ENCODE measurements at regions not wholly inside any gene's neighbourhood (a gene's known extent, or its start where the extent isn't known, plus 50 kb on each side); places are given as distances from the start of the nearest gene placed in this dataset.

GRCh38 chr2:156038021-156038420, 294.5 kb downstream of the NR4A2 start:
- H3K27ac Mint-ChIP-seq, result no peak overlapping the region
- no peak overlapping the region for H3K9ac ChIP-seq (ENCODE audit: extremely low read depth, low read length, poor library complexity, severe bottlenecking)
- peaks cover 1% of the 10 kb centered on the region for H3K9me3 Mint-ChIP-seq
- H3K27me3 Mint-ChIP-seq (ENCODE audit: insufficient read depth), result no peaks in the 10 kb centered on the region
- no peaks in the 10 kb centered on the region for H3K36me3 Mint-ChIP-seq (ENCODE audit: low read depth)
- H3K4me3 Mint-ChIP-seq, result no peak overlapping the region
- DNase-seq, result no peak
- no peaks in the 10 kb centered on the region for H3K4me1 ChIP-seq (ENCODE audit: control insufficient read depth, insufficient read depth, low read length)
- TF ChIP-seq, protein P1, sequence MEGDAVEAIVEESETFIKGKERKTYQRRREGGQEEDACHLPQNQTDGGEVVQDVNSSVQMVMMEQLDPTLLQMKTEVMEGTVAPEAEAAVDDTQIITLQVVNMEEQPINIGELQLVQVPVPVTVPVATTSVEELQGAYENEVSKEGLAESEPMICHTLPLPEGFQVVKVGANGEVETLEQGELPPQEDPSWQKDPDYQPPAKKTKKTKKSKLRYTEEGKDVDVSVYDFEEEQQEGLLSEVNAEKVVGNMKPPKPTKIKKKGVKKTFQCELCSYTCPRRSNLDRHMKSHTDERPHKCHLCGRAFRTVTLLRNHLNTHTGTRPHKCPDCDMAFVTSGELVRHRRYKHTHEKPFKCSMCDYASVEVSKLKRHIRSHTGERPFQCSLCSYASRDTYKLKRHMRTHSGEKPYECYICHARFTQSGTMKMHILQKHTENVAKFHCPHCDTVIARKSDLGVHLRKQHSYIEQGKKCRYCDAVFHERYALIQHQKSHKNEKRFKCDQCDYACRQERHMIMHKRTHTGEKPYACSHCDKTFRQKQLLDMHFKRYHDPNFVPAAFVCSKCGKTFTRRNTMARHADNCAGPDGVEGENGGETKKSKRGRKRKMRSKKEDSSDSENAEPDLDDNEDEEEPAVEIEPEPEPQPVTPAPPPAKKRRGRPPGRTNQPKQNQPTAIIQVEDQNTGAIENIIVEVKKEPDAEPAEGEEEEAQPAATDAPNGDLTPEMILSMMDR (conservative IDR thresholded peaks at IDR 0.05), result no peak
- no peak overlapping the region for H3K4me3 ChIP-seq (ENCODE audit: low read length)
- no peaks in the 10 kb centered on the region for H3K36me3 ChIP-seq (ENCODE audit: control insufficient read depth, insufficient read depth, low read length)
- H3K27me3 ChIP-seq (ENCODE audit: control insufficient read depth, insufficient read depth, low read length, poor library complexity, severe bottlenecking), result no peaks in the 10 kb centered on the region
- no peaks in the 10 kb centered on the region for H3K4me1 Mint-ChIP-seq
- no peaks in the 10 kb centered on the region for H3K9me3 ChIP-seq (ENCODE audit: control insufficient read depth, low read length)
- no peak overlapping the region for H3K27ac ChIP-seq (ENCODE audit: low read depth, low read length)
- 95 to 100% methylated on average over 1 of the region's 1 CpG for WGBS, 2 experiments (ENCODE audit: insufficient coverage in 1 of 2, insufficient read length in 1 of 2)

GRCh38 chr2:156037482-156037881, 295.0 kb downstream of the NR4A2 start:
- WGBS, 2 experiments (ENCODE audit: insufficient coverage in 1 of 2, insufficient read length in 1 of 2), result 87% methylated on average over 1 of the region's 1 CpG; no CpG with 5 or more reads in 1 of the 2 experiments
- Mint-ChIP-seq H3K27ac (no peak overlapping the region), H3K4me3 (no peak overlapping the region), H3K4me1 (no peaks in the 10 kb centered on the region), H3K36me3 (ENCODE audit: low read depth) (no peaks in the 10 kb centered on the region), H3K27me3 (ENCODE audit: insufficient read depth) (no peaks in the 10 kb centered on the region), H3K9me3 (peaks cover 1% of the 10 kb centered on the region)
- H3K9me3 ChIP-seq (ENCODE audit: control insufficient read depth, low read length), result no peaks in the 10 kb centered on the region
- no peaks in the 10 kb centered on the region for H3K4me1 ChIP-seq (ENCODE audit: control insufficient read depth, insufficient read depth, low read length)
- no peak overlapping the region for H3K9ac ChIP-seq (ENCODE audit: extremely low read depth, low read length, poor library complexity, severe bottlenecking)
- DNase-seq, result no peak
- no peak overlapping the region for H3K4me3 ChIP-seq (ENCODE audit: low read length)
- no peaks in the 10 kb centered on the region for H3K27me3 ChIP-seq (ENCODE audit: control insufficient read depth, insufficient read depth, low read length, poor library complexity, severe bottlenecking)
- TF ChIP-seq, protein P1 (conservative IDR thresholded peaks at IDR 0.05), result no peak
- no peaks in the 10 kb centered on the region for H3K36me3 ChIP-seq (ENCODE audit: control insufficient read depth, insufficient read depth, low read length)
- H3K27ac ChIP-seq (ENCODE audit: low read depth, low read length), result no peak overlapping the region

GRCh38 chr2:156031121-156031520, 301.4 kb downstream of the NR4A2 start:
- no peaks in the 10 kb centered on the region for H3K4me1 Mint-ChIP-seq
- Histone ChIP-seq H3K36me3 (ENCODE audit: control insufficient read depth, insufficient read depth, low read length) (no peaks in the 10 kb centered on the region), H3K27me3 (ENCODE audit: control insufficient read depth, insufficient read depth, low read length, poor library complexity, severe bottlenecking) (no peaks in the 10 kb centered on the region), H3K9me3 (ENCODE audit: control insufficient read depth, low read length) (no peaks in the 10 kb centered on the region), H3K27ac (ENCODE audit: low read depth, low read length) (no peak overlapping the region), H3K4me1 (ENCODE audit: control insufficient read depth, insufficient read depth, low read length) (no peaks in the 10 kb centered on the region), H3K9ac (ENCODE audit: extremely low read depth, low read length, poor library complexity, severe bottlenecking) (no peak overlapping the region), H3K4me3 (ENCODE audit: low read length) (no peak overlapping the region)
- WGBS, 2 experiments (ENCODE audit: insufficient coverage in 1 of 2, insufficient read length in 1 of 2), result 88 to 100% methylated on average over 1 to 3 of the region's 3 CpGs
- H3K27ac Mint-ChIP-seq, result no peak overlapping the region
- no peaks in the 10 kb centered on the region for H3K9me3 Mint-ChIP-seq
- TF ChIP-seq, protein P1 (conservative IDR thresholded peaks at IDR 0.05), result no peak
- no peaks in the 10 kb centered on the region for H3K27me3 Mint-ChIP-seq (ENCODE audit: insufficient read depth)
- no peak for DNase-seq
- H3K4me3 Mint-ChIP-seq, result no peak overlapping the region
- H3K36me3 Mint-ChIP-seq (ENCODE audit: low read depth), result no peaks in the 10 kb centered on the region

Data from endodermal cell (in vitro differentiated cells).